Lower leg skin (tissue), 3 donors: ENCODE measurements at regions not wholly inside any gene's neighbourhood (a gene's known extent, or its start where the extent isn't known, plus 50 kb on each side); places are given as distances from the start of the nearest gene placed in this dataset.

ENCODE experiments used
- POLR2A ChIP-seq, 2 donors: fragments of 450-650 bp; IDR thresholded peaks; one replicate each; pipeline ENCODE4 v1.6.1; 2016 to 2017; ENCODE audit warnings: antibody characterized with exemption in 2 of 2, mild to moderate bottlenecking in 1 of 2, moderate library complexity in 1 of 2
- TF ChIP-seq, protein P1 (sequence below), 3 donors: fragments of 450-650 bp; IDR thresholded peaks; one replicate each; pipeline ENCODE4 v1.5.1; 2016; ENCODE audit warnings: antibody characterized with exemption in 3 of 3, mild to moderate bottlenecking in 3 of 3, moderate library complexity in 2 of 3

DNA sequence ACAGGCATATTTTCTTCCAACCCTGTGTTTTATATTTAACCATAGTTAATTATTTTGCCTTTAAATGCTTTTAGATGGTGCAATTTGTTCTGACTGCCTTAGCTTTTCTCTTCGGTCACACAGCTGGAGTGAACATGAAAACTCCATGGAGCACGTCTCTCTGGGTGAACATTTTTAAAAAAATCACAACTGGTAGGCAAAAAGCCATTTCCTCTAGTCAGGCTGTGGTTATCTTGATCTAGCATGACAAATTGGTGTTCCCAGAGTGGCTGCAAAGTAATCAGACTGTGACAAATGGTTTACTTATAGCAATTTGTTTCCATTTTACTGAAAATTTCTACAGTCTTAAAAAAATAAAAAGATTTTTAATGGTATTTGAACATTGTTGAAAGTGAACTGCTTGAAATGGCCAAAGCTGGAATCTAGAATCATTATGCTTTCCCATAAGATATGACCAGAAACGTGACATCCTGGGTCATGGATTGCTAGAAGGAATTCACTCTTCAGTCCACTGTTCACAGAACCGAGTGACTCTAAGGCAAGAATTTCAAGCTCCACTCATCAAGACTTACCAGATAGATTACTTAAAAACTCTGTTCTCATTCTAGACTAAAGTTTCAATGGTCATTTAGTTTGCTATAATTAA, 703.6 kb downstream of the CPS1 start:
- TF ChIP-seq, protein P1, sequence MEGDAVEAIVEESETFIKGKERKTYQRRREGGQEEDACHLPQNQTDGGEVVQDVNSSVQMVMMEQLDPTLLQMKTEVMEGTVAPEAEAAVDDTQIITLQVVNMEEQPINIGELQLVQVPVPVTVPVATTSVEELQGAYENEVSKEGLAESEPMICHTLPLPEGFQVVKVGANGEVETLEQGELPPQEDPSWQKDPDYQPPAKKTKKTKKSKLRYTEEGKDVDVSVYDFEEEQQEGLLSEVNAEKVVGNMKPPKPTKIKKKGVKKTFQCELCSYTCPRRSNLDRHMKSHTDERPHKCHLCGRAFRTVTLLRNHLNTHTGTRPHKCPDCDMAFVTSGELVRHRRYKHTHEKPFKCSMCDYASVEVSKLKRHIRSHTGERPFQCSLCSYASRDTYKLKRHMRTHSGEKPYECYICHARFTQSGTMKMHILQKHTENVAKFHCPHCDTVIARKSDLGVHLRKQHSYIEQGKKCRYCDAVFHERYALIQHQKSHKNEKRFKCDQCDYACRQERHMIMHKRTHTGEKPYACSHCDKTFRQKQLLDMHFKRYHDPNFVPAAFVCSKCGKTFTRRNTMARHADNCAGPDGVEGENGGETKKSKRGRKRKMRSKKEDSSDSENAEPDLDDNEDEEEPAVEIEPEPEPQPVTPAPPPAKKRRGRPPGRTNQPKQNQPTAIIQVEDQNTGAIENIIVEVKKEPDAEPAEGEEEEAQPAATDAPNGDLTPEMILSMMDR (IDR thresholded peaks at IDR 0.05) = no peak
- TF ChIP-seq POLR2A (IDR thresholded peaks at IDR 0.05) = no peak
